ENCODE measurements at regions not wholly inside any gene's neighbourhood (a gene's known extent, or its start where the extent isn't known, plus 50 kb on each side); places are given as distances from the start of the nearest gene placed in this dataset.

DNA sequence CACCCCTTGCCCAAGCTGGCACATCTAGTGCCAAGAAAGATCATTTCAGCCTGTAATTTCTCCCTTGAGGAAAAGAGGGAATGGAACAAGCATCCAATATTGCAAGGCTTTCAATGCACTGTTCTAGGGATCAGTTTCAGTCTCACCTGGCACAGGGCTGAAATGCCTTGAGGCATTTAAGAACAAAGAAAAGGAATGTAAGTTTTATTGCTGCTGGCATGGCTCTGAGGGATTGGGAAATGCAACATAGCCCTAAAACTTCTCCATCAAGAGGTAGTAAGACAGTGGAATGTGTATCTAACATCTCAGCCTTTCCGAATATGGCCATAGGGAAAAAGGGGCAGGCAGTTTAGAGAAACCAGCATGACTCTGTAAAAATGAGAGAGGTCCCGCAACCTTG, 732.6 kb upstream of the LCORL start:
- Histone ChIP-seq H3K4me1 (no peaks in the 10 kb centered on the region), H3K27ac (no peak overlapping the region), H3K9me3 (no peaks in the 10 kb centered on the region), H3K36me3 (no peaks in the 10 kb centered on the region), H3K4me3 (no peak overlapping the region), H3K27me3 (no peaks in the 10 kb centered on the region)
- ATAC-seq (no peak), DNase-seq (no peak)
- intact Hi-C loops (cut with DNase I; ENCODE audit: low total_unique reads) (no loop called here), in situ Hi-C loops (cut with MboI; ENCODE audit: low sequenced_read_pairs in 4 of 4) (no loop called here)
- no peak for TF ChIP-seq POLR2A (IDR thresholded peaks at IDR 0.05)
- TF ChIP-seq, protein P1, sequence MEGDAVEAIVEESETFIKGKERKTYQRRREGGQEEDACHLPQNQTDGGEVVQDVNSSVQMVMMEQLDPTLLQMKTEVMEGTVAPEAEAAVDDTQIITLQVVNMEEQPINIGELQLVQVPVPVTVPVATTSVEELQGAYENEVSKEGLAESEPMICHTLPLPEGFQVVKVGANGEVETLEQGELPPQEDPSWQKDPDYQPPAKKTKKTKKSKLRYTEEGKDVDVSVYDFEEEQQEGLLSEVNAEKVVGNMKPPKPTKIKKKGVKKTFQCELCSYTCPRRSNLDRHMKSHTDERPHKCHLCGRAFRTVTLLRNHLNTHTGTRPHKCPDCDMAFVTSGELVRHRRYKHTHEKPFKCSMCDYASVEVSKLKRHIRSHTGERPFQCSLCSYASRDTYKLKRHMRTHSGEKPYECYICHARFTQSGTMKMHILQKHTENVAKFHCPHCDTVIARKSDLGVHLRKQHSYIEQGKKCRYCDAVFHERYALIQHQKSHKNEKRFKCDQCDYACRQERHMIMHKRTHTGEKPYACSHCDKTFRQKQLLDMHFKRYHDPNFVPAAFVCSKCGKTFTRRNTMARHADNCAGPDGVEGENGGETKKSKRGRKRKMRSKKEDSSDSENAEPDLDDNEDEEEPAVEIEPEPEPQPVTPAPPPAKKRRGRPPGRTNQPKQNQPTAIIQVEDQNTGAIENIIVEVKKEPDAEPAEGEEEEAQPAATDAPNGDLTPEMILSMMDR (IDR thresholded peaks at IDR 0.05 in 4 of 5, conservative IDR thresholded peaks at IDR 0.05 in 1 of 5) = no peak

DNA sequence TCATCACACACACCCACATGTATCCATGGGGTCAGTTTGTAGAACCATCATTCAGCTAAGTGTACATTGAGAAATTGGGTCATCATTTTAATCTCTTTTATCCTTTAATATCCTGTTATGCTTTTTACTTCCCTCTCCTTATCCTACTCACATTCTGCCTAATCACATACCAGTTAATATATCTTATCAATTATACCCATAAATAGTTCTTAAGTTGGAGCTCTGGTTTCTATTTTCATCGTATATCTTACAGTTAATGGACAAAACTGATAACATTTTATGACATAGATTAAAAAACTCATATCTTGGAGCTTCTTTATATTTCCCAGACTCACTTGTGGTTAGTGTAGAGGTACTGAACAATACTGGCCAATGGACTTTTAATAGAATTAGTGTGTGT, 729.5 kb upstream of the LCORL start:
- TF ChIP-seq POLR2A (IDR thresholded peaks at IDR 0.05) = no peak
- TF ChIP-seq, protein P1 (IDR thresholded peaks at IDR 0.05 in 4 of 5, conservative IDR thresholded peaks at IDR 0.05 in 1 of 5) = no peak
- Histone ChIP-seq H3K36me3 (no peaks in the 10 kb centered on the region), H3K4me1 (no peaks in the 10 kb centered on the region), H3K27me3 (no peaks in the 10 kb centered on the region), H3K4me3 (no peak overlapping the region), H3K9me3 (no peaks in the 10 kb centered on the region), H3K27ac (no peak overlapping the region)
- intact Hi-C loops (cut with DNase I; ENCODE audit: low total_unique reads) (no loop called here), in situ Hi-C loops (cut with MboI; ENCODE audit: low sequenced_read_pairs in 4 of 4) (no loop called here)
- DNase-seq (no peak), ATAC-seq (no peak)

DNA sequence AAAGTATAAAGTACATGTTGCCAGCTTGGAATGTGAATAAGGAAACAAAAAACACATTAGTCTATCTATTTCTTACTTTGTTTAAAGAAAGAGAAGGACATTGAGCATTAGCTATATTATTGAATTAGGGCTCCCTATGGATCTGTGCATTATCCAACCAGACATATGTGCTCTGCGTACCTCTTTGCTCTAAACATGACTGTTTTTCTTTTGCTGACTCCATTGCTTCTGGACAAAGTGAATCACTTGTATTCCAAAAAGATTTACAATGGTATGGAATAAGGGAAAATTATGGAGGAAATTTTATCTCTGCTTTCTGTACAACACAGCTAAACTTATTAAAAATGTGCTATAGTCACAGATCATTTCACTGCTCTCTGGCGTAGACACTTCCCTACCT, 727.8 kb upstream of the LCORL start:
- H3K4me1 ChIP-seq = no peaks in the 10 kb centered on the region
- no peak overlapping the region for H3K4me3 ChIP-seq
- intact Hi-C loops (cut with DNase I; ENCODE audit: low total_unique reads) = no loop called here
- H3K9me3 ChIP-seq = no peaks in the 10 kb centered on the region
- no peak for ATAC-seq
- TF ChIP-seq POLR2A (IDR thresholded peaks at IDR 0.05) = no peak
- TF ChIP-seq, protein P1 (IDR thresholded peaks at IDR 0.05 in 4 of 5, conservative IDR thresholded peaks at IDR 0.05 in 1 of 5) = no peak
- no peaks in the 10 kb centered on the region for H3K27me3 ChIP-seq
- H3K27ac ChIP-seq = no peak overlapping the region
- H3K36me3 ChIP-seq = no peaks in the 10 kb centered on the region
- in situ Hi-C loops (cut with MboI; ENCODE audit: low sequenced_read_pairs in 4 of 4) = no loop called here
- no peak for DNase-seq

DNA sequence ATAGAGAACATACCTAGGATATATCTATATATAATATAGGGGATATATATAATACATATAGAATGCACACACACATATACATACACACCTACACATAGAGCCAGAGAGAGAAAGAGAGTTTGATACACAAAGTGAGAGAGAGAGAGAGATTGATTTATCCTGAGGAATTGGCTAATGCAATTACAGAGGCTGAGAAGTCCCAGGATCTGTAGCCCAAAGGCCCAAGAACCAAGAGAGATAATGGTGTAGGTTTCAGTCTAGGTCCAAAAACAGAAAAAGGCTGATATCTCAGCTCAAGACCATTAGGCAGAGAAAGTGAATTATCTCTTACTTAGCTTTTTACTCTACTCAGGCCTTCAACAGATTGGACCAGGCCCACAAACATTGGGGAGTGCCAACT, 715.0 kb upstream of the LCORL start:
- in situ Hi-C loops (cut with MboI; ENCODE audit: low sequenced_read_pairs in 4 of 4) (no loop called here), intact Hi-C loops (cut with DNase I; ENCODE audit: low total_unique reads) (no loop called here)

More for the DNA sequence above, 715.0 kb upstream of the LCORL start:
- no peaks in the 10 kb centered on the region for H3K9me3 ChIP-seq
- ATAC-seq (no peak), DNase-seq (no peak)
- no peaks in the 10 kb centered on the region for H3K36me3 ChIP-seq
- no peak for TF ChIP-seq POLR2A (IDR thresholded peaks at IDR 0.05)
- TF ChIP-seq, protein P1 (IDR thresholded peaks at IDR 0.05 in 4 of 5, conservative IDR thresholded peaks at IDR 0.05 in 1 of 5) = no peak
- no peak overlapping the region for H3K4me3 ChIP-seq
- H3K27ac ChIP-seq = no peak overlapping the region
- no peaks in the 10 kb centered on the region for H3K27me3 ChIP-seq
- no peaks in the 10 kb centered on the region for H3K4me1 ChIP-seq

Data from gastrocnemius medialis (tissue), 4 donors.